SJCRH30 (cell line): ENCODE measurements at regions not wholly inside any gene's neighbourhood (a gene's known extent, or its start where the extent isn't known, plus 50 kb on each side); places are given as distances from the start of the nearest gene placed in this dataset.
A peak's percentile ranks its signal among the peaks of the same experiment; 100 is the strongest.
"Not testable (repeated sequence)": the region's sequence is repeated elsewhere in the genome, so short reads cannot be mapped to it uniquely, and the experiment has no call there.

Experiments
- DNase-seq, 2 experiments: peaks; one replicate each; pipeline ENCODE4 v3.0.0-alpha.2; 2015 to 2020
- H3K27ac ChIP-seq: fragments of 250-450 bp; sonication (Bioruptor Pico); 2 replicates; pipeline ENCODE4 v1.5.1; 2020; ENCODE audit warnings: mild to moderate bottlenecking, moderate library complexity
- H3K27me3 ChIP-seq: fragments of 250-450 bp; sonication (Bioruptor Pico); 2 replicates; pipeline ENCODE4 v1.5.1; 2020; ENCODE audit warnings: mild to moderate bottlenecking, moderate library complexity
- H3K36me3 ChIP-seq: fragments of 250-450 bp; sonication (Bioruptor Pico); 2 replicates; pipeline ENCODE4 v1.5.1; 2020; ENCODE audit warnings: mild to moderate bottlenecking, moderate library complexity
- H3K4me1 ChIP-seq: fragments of 250-450 bp; sonication (Bioruptor Pico); 2 replicates; pipeline ENCODE4 v1.5.1; 2020; ENCODE audit warnings: mild to moderate bottlenecking, moderate library complexity
- H3K4me3 ChIP-seq: fragments of 250-450 bp; sonication (Bioruptor Pico); 2 replicates; pipeline ENCODE4 v1.5.1; 2020; ENCODE audit warnings: mild to moderate bottlenecking, moderate library complexity
- H3K9me3 ChIP-seq: fragments of 250-450 bp; sonication (Bioruptor Pico); replicated peaks from 2 replicates; pipeline ENCODE4 v1.5.1; 2020; ENCODE audit warnings: mild to moderate bottlenecking, moderate library complexity

DNA sequence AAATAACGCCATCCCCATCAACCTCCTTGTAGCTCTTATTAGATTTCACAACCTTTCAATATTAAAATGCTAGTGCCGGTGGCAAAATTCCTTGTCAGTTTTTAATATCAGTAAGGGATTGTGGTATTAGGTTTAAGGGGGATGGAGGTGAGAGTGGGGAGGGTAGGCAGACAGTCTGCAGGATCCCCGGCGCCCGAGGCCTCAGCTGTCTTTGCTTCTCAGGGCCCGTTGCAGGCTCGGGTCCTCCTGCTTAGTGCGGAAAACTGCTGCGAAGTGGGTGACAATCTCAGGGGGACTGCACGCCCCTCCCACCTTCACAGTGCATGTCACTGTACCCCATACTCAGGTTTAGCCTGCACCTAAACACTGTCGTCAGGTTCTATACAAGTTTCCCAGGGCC, 274.3 kb upstream of the PODXL start:
- Histone ChIP-seq H3K27me3 (no peaks in the 10 kb centered on the region), H3K9me3 (no peaks in the 10 kb centered on the region), H3K27ac (peak overlapping the region; percentile 92), H3K4me3 (peak overlapping the region; percentile 38), H3K4me1 (peaks cover 65% of the 10 kb centered on the region), H3K36me3 (no peaks in the 10 kb centered on the region)
- peak; percentile 79 to 85 for DNase-seq

DNA sequence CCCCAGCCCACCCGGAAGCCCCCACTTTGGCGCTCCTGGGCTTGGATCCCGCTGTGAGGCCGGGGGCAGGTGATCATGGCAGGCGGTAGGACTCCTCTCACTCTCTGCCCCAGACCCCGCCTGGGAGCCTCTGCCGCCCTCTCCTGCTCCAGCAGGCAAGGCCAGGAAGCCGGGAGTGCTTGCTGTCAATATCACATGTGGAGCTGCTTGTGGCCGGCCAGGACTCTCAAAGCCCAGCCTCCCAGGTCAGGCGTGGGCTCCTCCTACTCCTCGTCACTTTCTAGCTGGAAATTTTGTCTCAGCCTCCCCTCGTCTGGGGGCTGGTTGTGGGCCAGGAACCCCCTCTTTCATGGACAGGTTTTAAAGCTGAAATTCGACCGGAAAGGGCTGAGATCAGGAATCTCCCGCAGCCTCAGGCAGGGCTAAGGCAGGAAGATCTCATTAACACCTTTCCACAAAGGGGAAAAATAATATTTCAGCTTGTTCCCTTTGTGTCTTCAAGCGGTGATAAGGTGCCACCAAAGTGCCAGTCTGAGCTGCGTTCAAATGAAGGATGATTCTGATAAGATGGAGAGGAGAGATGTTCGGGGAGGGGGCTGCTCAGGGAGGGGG, 273.6 kb upstream of the PODXL start:
- peaks cover 3% of the 10 kb centered on the region; the same call in 1 of the 2 replicates for H3K9me3 ChIP-seq
- no peaks in the 10 kb centered on the region for H3K27me3 ChIP-seq
- no peaks in the 10 kb centered on the region for H3K36me3 ChIP-seq
- peaks cover 70% of the 10 kb centered on the region for H3K4me1 ChIP-seq
- peak overlapping the region; percentile 38 for H3K4me3 ChIP-seq
- peak; percentile 93 to 96 for DNase-seq
- peak overlapping the region; percentile 92 for H3K27ac ChIP-seq

GRCh38 chr7:131827421-131827820, 271.0 kb upstream of the PODXL start:
- Histone ChIP-seq H3K27ac (peak overlapping the region; percentile 98), H3K4me1 (peaks cover 76% of the 10 kb centered on the region), H3K36me3 (no peaks in the 10 kb centered on the region), H3K27me3 (no peaks in the 10 kb centered on the region), H3K4me3 (0 out of 2 replicates have a peak overlapping the region, but pooled peaks have one; percentile 2), H3K9me3 (peaks cover 3% of the 10 kb centered on the region; the same call in 1 of the 2 replicates)
- peak; percentile 57 to 84 for DNase-seq

DNA sequence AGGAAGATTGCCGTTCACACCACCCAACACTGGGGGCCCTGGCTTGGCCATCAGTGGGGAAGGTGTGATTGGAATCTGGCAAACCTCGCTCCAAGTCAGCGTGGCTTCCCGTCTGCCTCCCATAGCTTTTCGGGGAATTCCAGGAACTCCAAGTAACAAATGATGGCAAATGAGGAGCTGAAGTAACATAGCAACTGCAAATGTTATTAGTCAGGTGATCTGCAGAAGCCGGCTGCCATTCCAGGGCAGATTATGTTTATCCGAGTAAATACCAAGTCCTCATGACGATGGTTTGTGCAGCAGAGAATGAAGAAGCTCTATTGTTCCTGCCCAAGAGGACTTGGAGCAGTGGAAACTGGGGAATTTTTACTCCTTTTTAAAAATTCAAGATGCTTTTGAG, 270.5 kb upstream of the PODXL start:
- Histone ChIP-seq H3K27ac (peak overlapping the region; percentile 98), H3K9me3 (peaks cover 3% of the 10 kb centered on the region; the same call in 1 of the 2 replicates), H3K27me3 (no peaks in the 10 kb centered on the region), H3K4me1 (peaks cover 79% of the 10 kb centered on the region), H3K4me3 (0 out of 2 replicates have a peak overlapping the region, but pooled peaks have one; percentile 2), H3K36me3 (no peaks in the 10 kb centered on the region)
- DNase-seq, result peak; percentile 88 to 92

DNA sequence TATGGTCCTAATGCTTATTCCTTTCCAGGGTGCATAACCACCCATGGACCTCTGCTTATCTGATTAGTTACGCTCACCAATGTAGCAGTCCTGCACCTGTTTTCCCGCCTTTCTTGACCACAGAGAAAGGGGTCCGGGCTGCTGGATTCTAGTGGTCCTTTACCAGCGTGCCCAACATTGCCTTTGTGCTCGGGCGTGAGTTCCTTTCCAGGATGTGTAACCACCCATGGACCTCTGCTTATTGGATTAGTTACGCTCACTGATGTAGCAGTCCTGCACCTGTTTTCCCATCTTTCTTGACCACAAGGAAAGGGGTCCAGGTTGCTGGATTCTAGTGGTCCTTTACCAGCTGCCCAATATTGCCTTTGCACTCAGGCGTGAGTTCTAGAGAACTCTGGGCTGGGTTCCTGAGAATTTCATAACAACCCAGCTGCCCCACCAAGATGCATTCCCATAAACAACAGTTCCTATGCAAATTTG, 267.6 kb upstream of the PODXL start:
- not testable (repeated sequence) for H3K9me3 ChIP-seq, H3K27me3 ChIP-seq, H3K36me3 ChIP-seq, H3K4me3 ChIP-seq
- peak overlapping the region; percentile 98 for H3K27ac ChIP-seq
- peak; percentile 99 for DNase-seq
- peaks cover 56% of the 10 kb centered on the region for H3K4me1 ChIP-seq

DNA sequence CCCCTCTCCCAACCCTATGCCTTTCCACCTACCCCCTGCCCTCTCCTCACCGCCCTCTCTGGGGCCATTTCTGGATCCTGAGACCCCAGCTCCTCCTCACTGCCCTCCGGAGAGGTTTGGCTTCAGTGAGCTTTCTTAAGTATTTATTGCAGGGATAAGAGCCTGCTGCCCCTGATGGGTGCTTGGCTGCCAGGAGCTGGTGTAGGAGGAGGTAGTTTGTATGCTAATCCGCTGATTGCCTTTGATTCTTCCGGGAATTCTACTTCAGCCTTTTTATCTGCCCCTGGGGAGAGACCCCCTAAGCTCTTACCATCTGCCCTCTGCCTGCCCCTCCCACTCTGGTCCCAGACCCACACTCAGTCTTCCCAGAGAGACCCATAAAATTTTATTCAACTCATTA, 263.5 kb upstream of the PODXL start:
- H3K4me3 ChIP-seq, result no peak overlapping the region
- DNase-seq, result no peak
- no peak overlapping the region for H3K27ac ChIP-seq
- no peaks in the 10 kb centered on the region for H3K9me3 ChIP-seq
- no peaks in the 10 kb centered on the region for H3K27me3 ChIP-seq
- no peaks in the 10 kb centered on the region for H3K36me3 ChIP-seq
- H3K4me1 ChIP-seq, result peaks cover 30% of the 10 kb centered on the region

GRCh38 chr7:131816391-131817007, 260.1 kb upstream of the PODXL start:
- Histone ChIP-seq H3K4me1 (peaks cover 9% of the 10 kb centered on the region), H3K27ac (no peak overlapping the region), H3K36me3 (no peaks in the 10 kb centered on the region), H3K4me3 (no peak overlapping the region), H3K9me3 (no peaks in the 10 kb centered on the region), H3K27me3 (no peaks in the 10 kb centered on the region)
- DNase-seq, result no peak

DNA sequence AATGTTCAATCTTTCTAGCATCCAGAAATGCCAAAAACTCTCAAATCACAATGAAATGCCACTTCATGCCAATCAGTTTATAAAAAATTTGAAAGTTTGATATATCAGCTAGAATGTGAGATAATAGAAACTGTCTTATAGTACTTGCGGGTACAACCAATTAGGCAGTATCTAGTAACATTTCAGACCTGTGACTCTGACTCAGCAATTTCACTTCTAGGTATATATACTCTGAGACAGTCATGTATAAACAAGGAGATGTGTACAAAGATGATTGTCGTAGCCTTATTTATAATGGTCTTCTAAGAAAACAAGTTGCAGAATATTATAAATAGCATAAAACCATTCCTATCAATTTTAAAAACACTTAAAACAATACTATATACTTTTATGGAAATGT, 252.3 kb upstream of the PODXL start:
- Histone ChIP-seq H3K4me3 (no peak overlapping the region), H3K9me3 (no peaks in the 10 kb centered on the region), H3K36me3 (no peaks in the 10 kb centered on the region), H3K27ac (no peak overlapping the region), H3K4me1 (no peaks in the 10 kb centered on the region), H3K27me3 (no peaks in the 10 kb centered on the region)
- no peak for DNase-seq

DNA sequence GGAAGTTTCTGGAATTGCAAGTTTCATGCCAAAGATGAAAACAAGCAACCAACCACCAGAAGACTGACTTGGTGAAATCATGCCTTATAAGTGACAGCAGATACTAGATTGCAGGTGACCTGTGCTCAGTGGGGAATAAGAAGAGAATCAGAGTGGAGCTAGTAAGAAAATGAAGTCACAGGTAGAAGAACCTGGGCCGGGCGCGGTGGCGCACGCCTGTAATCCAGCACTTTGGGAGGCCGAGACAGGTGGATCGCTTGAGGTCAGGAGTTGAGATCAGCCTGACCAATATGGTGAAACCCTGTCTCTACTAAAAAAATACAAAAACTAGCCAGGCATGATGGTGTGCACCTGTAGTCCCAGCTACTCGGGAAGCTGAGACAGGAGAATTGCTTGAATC, 251.7 kb upstream of the PODXL start:
- not testable (repeated sequence) for H3K9me3 ChIP-seq

DNA sequence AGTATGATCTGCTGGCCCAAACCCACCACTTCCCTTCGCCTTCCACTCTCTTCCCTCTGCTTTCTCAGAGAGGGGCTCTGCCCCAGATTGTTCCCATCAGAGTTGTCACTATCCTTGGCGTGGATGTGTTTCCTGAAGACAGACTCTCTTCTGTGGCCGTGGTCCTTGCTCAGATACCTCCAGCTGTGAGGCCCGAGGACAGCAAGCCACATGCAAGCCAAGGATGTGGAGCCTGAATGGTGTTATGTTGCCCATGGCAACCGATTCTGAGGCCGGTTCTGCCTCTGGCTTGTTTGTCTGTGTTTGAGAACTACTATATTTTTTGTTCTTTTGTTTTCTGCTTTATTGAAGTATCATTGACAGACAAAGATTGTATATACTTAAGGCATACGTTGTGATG, 247.4 kb upstream of the PODXL start:
- no peaks in the 10 kb centered on the region for H3K9me3 ChIP-seq
- H3K4me1 ChIP-seq, result no peaks in the 10 kb centered on the region
- H3K27me3 ChIP-seq, result no peaks in the 10 kb centered on the region
- DNase-seq, result peak in 1 of 2 experiments; percentile 33
- no peak overlapping the region for H3K4me3 ChIP-seq
- no peaks in the 10 kb centered on the region for H3K36me3 ChIP-seq
- no peak overlapping the region for H3K27ac ChIP-seq

More for the DNA sequence above, 251.7 kb upstream of the PODXL start:
- DNase-seq, H3K27me3 ChIP-seq, H3K27ac ChIP-seq, H3K36me3 ChIP-seq, H3K4me3 ChIP-seq, H3K4me1 ChIP-seq: not testable (repeated sequence)

DNA sequence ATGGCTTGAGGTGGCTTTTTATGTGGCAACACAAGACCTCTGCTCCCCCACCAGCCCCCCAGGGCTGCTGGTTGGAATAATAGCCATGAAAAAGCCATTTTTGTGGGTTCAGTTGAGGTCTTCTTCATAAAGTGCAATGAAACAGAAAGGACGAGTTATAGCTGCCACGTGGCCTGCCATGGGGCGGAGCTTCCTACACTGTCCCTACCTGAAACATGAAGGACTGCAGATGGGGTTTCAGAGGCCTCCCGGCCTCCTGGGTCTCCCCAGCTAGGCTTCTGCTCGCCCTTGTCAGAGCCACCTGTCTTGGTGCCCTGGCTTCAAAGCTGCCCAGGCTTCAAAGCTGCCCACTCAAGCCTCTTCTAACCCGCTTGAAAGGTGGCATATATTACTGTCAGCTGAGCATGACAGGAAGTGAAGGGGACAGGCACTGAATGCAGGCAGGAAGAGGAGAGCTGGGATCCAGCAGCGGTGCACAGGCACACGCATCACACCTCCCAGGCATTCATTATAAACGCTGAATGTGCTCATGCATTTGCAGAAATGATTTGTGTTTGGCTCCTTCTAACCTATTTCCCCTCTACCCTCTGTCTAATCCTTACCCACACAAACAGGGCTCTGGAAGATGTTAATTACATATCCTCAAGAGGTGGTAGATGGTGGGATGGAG, 245.9 kb upstream of the PODXL start:
- Histone ChIP-seq H3K27me3 (no peaks in the 10 kb centered on the region), H3K36me3 (no peaks in the 10 kb centered on the region), H3K27ac (no peak overlapping the region), H3K4me3 (no peak overlapping the region), H3K9me3 (no peaks in the 10 kb centered on the region), H3K4me1 (no peaks in the 10 kb centered on the region)
- no peak for DNase-seq

GRCh38 chr7:131800531-131800930, 244.1 kb upstream of the PODXL start:
- no peak for DNase-seq
- Histone ChIP-seq H3K4me3 (no peak overlapping the region), H3K4me1 (no peaks in the 10 kb centered on the region), H3K36me3 (no peaks in the 10 kb centered on the region), H3K27ac (no peak overlapping the region), H3K9me3 (no peaks in the 10 kb centered on the region), H3K27me3 (no peaks in the 10 kb centered on the region)

DNA sequence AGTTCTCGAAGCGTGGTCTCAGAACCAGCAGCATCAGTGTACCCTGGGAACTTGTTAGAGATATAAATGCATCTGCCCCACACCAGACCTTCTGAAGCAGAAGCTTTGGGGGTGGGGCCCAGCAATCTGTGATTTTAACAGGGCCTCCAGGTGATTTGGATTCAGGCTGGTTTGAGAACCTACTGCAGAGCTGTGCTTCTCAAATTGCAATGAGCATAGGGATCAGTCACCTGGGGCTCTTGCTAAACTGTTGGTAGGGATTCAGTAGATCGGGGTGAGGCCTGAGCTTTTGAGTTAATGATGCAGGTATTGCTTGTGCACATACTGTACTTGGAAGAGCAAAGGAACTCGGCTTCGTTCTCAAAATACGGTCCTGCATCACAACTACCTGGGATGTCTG, 243.6 kb upstream of the PODXL start:
- no peak for DNase-seq
- H3K4me1 ChIP-seq, result no peaks in the 10 kb centered on the region
- no peak overlapping the region for H3K4me3 ChIP-seq
- H3K9me3 ChIP-seq, result no peaks in the 10 kb centered on the region
- H3K27me3 ChIP-seq, result no peaks in the 10 kb centered on the region
- no peaks in the 10 kb centered on the region for H3K36me3 ChIP-seq
- no peak overlapping the region for H3K27ac ChIP-seq

- Histone ChIP-seq H3K4me1 (no peaks in the 10 kb centered on the region), H3K27me3 (no peaks in the 10 kb centered on the region), H3K9me3 (no peaks in the 10 kb centered on the region), H3K4me3 (no peak overlapping the region), H3K36me3 (no peaks in the 10 kb centered on the region), H3K27ac (no peak overlapping the region)
- DNase-seq, result no peak
These were observed 241.4 kb upstream of the PODXL start for GRCh38 chr7:131797841-131798240.

DNA sequence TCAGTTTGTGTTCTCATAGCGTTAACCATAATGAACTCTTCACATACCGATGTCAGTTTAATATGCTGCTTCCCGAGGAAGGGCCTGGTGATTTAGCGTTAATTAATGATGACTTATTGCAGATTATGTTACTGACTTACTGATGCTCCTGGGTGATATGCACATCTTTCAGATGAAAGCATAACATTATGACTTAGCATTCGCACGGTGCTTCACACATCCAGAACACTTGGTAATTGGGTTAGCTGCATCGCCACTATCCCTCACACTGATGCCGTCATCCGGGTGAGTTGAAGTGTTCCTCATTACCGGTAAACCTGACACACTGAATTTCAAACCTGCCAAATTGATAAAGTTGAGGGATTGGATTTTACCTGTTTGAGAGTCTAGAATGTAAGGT, 239.0 kb upstream of the PODXL start:
- DNase-seq, result no peak
- no peak overlapping the region for H3K4me3 ChIP-seq
- no peaks in the 10 kb centered on the region; the same call in 1 of the 2 replicates for H3K9me3 ChIP-seq
- H3K4me1 ChIP-seq, result no peaks in the 10 kb centered on the region
- H3K27ac ChIP-seq, result no peak overlapping the region
- H3K36me3 ChIP-seq, result no peaks in the 10 kb centered on the region
- H3K27me3 ChIP-seq, result no peaks in the 10 kb centered on the region
